ENCODE measurements at regions not wholly inside any gene's neighbourhood (a gene's known extent, or its start where the extent isn't known, plus 50 kb on each side); places are given as distances from the start of the nearest gene placed in this dataset.

- FAIRE-seq = no peak
Measured at GRCh38 chr6:14031516-14031915, 86.1 kb upstream of the CD83 start.

DNA sequence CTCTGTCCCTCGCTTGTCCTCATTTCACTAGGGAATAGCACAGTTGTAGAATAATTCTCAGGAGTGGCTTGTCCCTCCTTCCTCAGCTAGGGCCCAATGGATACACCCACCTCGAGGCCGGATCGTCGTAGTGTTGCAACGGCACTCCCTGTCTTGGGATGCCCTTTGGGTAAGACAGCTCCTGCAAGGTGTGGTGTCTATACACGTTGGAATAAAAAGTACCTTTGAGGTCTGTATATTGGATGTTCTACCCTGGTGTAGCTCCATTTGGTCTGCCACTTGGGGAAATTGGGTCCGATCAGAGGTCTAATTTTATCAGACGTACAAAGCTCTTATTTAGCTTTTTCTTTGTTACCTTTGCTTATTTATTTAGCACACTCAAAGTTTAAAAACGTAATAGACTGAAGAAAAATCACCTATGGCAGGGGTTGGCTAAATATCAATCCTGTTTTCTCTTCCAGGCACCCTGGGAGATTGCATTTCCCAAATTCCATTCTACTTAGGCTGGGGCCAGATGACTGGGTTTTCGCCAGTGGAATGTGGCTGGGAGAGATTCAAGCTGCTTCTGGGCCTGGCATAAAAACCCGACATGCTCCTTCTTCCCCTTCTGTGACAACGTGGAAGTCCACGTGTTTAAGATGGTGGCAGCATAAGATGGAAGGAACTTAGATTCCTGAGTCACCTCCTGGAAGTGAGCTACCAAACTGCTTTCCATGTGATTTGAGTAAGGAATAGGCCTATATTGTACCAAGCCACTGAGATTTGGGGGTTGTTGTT, 82.3 kb upstream of the CD83 start:
- no peak for FAIRE-seq

GRCh38 chr6:14035874-14036273, 81.7 kb upstream of the CD83 start:
- no peak for FAIRE-seq

GRCh38 chr6:14036911-14037310, 80.7 kb upstream of the CD83 start:
- no peak for FAIRE-seq

- FAIRE-seq = no peak
Measured at GRCh38 chr6:14037402-14038277, 79.9 kb upstream of the CD83 start.

DNA sequence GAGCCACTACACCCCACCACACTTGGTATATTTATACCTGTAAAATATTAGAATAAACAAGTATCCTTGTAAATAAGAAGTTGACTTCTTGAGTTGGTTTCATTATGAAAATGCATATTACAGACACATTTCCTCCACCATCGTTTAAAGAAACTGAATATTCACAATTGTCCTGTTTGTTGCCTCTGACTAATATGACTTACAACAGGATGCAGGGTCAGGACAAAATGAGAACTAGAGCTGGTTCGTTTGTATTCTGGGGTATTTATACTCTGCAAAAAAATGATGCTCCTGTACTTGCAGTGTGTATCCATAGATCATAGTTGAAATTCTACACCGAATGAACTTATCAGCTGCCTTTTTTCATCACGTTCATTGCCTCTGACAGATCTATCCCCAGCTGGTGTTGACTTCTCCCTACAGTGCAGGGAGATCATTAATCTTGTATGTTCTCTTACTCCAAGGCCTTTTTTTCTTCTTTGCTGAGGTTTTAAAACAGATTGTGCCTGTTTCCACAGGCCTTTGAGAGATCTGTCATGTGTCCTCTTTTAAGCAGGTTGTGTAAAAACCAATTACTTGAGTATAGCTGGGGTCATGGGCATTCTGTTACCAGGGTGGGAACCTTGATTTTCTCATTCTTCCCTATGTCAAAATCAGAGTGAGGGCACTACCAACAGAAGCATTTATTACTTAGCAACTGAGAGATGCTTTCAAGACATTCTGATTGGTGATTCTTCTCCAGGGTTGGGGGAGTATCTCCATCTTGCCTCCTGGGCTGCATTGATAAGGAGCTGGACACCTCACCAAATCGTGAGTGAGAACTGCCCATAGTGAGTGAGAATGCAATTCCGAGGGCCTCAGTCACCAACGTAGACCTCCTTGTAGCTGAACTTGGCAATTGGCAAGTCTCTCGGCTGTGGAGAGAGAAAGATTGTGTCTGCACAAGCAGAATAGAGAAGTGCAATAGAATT, 78.8 kb upstream of the CD83 start:
- no peak for FAIRE-seq

DNA sequence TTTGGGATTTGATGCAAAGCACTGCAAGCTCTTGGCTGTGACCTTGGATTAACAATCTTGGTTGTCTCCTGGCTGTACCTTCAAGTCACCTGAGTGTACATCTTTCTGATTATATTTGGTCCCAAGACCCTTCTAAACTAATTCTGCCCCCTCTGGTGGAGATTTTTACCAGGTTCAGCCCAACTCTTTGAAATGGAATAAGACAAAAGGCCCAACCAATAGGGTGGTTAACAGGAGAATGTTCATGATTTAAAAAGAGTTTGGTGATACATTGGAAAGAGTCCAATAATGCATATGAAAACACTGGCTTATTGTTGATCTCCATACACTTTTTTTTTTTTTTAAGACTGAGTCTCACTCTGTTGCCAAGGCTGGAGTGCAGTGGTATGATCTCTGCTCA, 77.5 kb upstream of the CD83 start:
- no peak for FAIRE-seq

DNA sequence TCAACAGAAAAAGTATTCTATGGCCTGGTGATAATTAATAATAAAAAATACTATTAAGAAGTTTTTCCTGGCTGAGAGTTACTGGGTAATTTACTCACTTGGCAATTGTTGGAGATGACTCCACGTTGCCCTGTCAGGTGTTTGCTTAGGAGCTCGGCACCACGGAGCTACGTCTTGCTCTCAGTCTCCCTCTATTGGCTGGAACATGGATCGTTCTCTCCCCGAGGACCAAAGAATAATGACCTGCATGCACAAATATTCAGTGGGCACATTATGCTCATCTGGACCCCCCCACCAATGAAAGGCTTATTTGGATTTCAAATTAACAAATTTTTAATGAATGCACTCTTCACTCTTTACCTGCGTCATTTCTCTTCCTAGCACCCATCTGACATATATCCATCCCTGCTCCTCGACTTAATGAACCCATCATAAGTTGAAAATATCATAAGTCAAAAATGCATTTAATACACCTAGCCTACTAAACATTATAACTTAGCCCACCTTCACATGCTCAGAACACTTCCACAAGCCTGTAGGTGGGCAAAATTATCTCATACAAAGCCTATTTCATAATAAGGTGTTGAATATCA, 71.0 kb upstream of the CD83 start:
- no peak for FAIRE-seq

GRCh38 chr6:14047151-14047740, 70.3 kb upstream of the CD83 start:
- no peak for FAIRE-seq

DNA sequence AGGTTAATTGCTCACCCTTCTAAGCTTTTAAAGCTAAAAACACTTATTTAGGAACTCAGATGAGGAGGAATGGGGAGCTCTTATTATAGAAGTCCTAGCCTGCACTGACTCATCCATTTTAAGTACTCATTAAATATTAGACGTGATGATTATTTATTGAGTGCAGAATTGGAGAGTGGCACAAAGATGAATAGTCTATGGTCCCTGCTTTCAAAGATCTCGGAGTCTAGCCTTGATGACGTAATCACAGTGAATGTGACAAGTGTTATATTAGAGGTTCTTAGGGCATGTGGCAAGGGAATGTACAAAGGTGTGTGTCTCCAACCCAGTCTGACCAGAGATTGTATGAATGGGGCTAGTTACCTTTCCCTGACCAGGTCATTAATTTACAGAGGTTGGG, 68.7 kb upstream of the CD83 start:
- no peak for FAIRE-seq

DNA sequence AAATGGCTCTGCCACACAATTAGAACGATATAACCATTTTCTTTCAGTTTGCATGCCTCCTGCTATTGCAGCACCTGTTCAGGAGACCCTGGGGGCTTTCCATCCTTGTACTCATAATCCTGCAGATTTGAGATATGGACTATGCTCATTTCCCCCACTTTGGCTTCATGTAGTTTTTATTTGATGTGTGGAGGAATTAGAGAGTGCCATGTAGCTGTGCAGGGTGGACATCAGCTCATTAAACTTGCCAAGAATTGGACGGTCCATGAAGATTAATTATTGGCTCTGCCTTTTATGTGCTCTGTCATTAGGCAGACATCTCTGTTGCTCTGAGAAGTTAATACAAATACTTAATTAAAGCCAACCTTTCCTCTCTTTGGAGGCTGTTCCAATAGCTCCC, 66.2 kb upstream of the CD83 start:
- no peak for FAIRE-seq

DNA sequence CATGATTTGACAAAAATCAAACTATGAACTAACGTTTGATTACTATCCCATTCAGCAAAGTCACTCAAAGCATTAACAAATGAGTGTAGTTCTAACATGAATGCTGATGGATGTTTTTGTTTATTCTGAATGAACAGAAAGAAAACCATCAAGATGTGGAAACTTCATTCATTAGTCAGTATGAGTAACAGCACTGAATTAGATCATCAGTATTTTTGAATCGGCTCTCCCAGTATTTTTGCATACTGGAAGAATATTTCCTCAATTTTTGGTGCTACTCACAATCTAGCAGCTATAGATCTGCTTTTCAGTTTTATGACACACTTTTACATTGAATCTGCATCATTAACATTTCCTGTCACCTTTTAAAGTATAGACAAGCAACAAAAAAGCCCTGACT, 63.8 kb upstream of the CD83 start:
- no peak for FAIRE-seq

DNA sequence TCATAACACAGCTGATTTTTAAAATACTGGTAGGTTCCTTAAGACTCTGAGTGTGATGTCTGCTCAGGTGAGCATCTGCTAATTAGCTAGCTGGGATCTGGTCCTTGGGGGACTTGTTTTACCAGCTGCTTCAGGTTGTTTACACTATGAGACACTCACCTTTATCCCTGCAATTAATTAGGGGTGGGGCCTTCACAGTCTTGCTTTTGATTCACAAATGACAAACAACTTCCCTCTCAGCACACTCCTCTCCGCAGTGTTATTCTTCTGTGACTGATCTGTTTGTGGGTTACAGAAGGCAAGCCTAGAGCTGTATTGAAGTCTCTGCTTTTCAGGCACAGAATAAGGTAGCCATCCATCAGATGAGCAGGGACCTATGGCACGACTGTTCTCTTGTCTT, 62.0 kb upstream of the CD83 start:
- FAIRE-seq = no peak

- FAIRE-seq = no peak
Measured at GRCh38 chr6:14058029-14058695, 59.4 kb upstream of the CD83 start.

GRCh38 chr6:14058735-14059134, 58.8 kb upstream of the CD83 start:
- no peak for FAIRE-seq

DNA sequence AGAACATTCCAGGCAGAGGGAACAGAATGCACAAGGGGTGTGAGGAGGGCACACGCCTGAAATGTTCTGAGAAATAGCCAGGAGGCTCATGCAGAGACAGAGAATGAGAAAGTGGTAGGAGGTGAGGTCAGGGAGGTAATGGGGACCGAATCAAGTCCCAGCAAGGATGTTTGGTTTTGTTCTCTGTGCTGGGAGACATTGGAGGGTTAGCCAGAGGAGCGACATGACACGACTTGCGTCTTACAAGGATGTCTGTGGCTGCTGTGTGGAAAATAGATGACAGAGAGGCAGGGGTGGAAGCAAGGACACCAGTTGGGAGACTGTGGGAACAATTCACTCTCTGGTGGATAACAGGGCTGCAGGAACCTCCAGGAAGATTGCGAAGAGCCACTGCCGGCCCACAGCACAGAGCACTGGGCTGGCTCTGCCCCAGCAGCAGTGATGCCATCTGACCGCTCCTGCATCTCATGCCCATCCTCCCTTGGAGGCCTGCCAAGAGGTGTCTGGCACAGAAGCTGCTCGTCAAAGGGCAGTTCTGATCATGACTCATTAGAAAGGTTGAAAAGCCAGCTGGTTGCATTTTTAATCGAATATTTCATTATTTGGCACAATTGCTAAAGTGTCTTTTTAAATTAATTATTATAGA, 57.7 kb upstream of the CD83 start:
- no peak for FAIRE-seq

DNA sequence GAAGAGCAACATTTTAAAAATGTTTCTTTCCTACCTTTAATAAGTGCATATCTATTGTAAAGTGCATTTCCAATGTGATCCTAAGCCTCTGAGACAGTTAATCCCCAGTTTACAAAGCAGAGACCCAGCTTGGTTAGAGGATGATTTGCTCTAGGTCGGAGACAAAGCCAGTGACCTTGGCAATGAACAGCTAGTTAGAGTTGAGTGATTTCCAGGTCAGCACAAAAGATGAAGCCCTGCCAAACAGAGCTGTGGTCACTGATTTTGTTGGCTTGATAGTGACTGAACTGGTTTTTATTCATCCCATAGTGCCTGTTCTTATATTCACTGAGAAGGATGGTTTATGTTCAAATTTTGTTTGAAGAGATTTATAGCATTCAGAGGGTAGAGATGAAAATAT, 56.6 kb upstream of the CD83 start:
- no peak for FAIRE-seq

DNA sequence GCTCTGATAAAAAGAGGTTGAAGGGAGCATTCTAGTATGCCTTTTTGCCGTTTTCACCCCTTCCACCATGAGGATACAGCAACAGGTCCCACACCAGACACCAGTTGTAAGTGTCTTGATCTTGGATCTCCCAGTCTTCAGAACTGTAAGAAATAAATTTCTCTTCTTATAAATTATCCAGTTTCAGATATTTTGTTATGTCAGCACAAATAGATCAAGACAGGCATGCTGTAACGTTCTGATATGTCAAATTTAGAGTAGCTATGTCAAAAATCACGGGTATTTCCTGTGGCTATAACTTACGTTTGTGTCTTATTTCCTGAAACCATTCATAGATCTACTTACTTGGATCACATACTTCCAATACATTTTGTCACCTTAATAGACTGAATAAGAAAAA, 55.9 kb upstream of the CD83 start:
- FAIRE-seq = no peak

- FAIRE-seq = no peak
Measured at GRCh38 chr6:14062345-14063029, 55.1 kb upstream of the CD83 start.

- no peak for FAIRE-seq
Measured at GRCh38 chr6:14063756-14064155, 53.8 kb upstream of the CD83 start.

Measured in endometrium (tissue), 2 donors.